Mesendoderm (in vitro differentiated cells): ENCODE measurements at regions not wholly inside any gene's neighbourhood (a gene's known extent, or its start where the extent isn't known, plus 50 kb on each side); places are given as distances from the start of the nearest gene placed in this dataset.
"Not testable (repeated sequence)": the region's sequence is repeated elsewhere in the genome, so short reads cannot be mapped to it uniquely, and the experiment has no call there.

ENCODE experiments used
- DNase-seq: peaks from one replicate; pipeline ENCODE4 v3.0.0; 2013
- H2AK5ac ChIP-seq: 2 replicates; pipeline ENCODE4 v1.6.1; 2013; ENCODE audit warnings: low read length, inconsistent platforms
- H2BK120ac ChIP-seq: 2 replicates; pipeline ENCODE4 v1.6.1; 2013; ENCODE audit warnings: low read depth, mild to moderate bottlenecking, low read length, moderate library complexity, mixed read lengths
- H2BK15ac ChIP-seq: replicated peaks from 2 replicates; pipeline ENCODE4 v1.6.1; 2013; ENCODE audit warnings: low read depth, mild to moderate bottlenecking, moderate library complexity
- H2BK5ac ChIP-seq: 2 replicates; pipeline ENCODE4 v1.6.1; 2013; ENCODE audit warnings: low read length, inconsistent platforms
- H3K18ac ChIP-seq: 2 replicates; pipeline ENCODE4 v1.6.1; 2013; ENCODE audit warnings: mild to moderate bottlenecking, low read length, mixed read lengths
- H3K23ac ChIP-seq: one replicate; pipeline ENCODE4 v1.6.1; 2013; ENCODE audit warnings: low read length
- H3K27ac ChIP-seq: 2 replicates; pipeline ENCODE4 v1.5.1; 2013; ENCODE audit warnings: low read depth, mild to moderate bottlenecking, inconsistent platforms, low read length, moderate library complexity
- H3K27me3 ChIP-seq: 2 replicates; pipeline ENCODE4 v1.6.1; 2013; ENCODE audit warnings: low read length, control low read depth, mild to moderate bottlenecking, inconsistent platforms; ENCODE audit not compliant: insufficient read depth, poor library complexity
- H3K36me3 ChIP-seq: 2 replicates; pipeline ENCODE4 v1.6.1; 2013; ENCODE audit warnings: low read length, inconsistent platforms; ENCODE audit not compliant: control insufficient read depth, insufficient read depth
- H3K4ac ChIP-seq: one replicate; pipeline ENCODE4 v1.6.1; 2013; ENCODE audit warnings: low read depth, mild to moderate bottlenecking, low read length, moderate library complexity
- H3K4me1 ChIP-seq: 2 replicates; pipeline ENCODE4 v1.6.1; 2013; ENCODE audit warnings: low read depth, low read length, inconsistent platforms; ENCODE audit not compliant: control insufficient read depth
- H3K4me2 ChIP-seq: 2 replicates; pipeline ENCODE4 v1.6.1; 2013; ENCODE audit warnings: low read length
- H3K4me3 ChIP-seq: 2 replicates; pipeline ENCODE4 v1.5.1; 2013; ENCODE audit warnings: mild to moderate bottlenecking, low read length
- H3K56ac ChIP-seq: one replicate; pipeline ENCODE4 v1.6.1; 2013; ENCODE audit warnings: low read length
- H3K79me1 ChIP-seq: 2 replicates; pipeline ENCODE4 v1.6.1; 2013; ENCODE audit warnings: low read length, inconsistent platforms
- H3K79me2 ChIP-seq: 2 replicates; pipeline ENCODE4 v1.6.1; 2013; ENCODE audit warnings: mild to moderate bottlenecking, low read length; ENCODE audit not compliant: control insufficient read depth, insufficient read depth
- H3K9ac ChIP-seq: 2 replicates; pipeline ENCODE4 v1.6.1; 2013; ENCODE audit warnings: low read length, inconsistent platforms
- H4K5ac ChIP-seq: one replicate; pipeline ENCODE4 v1.6.1; 2013; ENCODE audit warnings: low read length
- H4K8ac ChIP-seq: one replicate; pipeline ENCODE4 v1.6.1; 2013; ENCODE audit warnings: low read depth, mild to moderate bottlenecking, control low read depth, low read length, moderate library complexity
- WGBS: extraction: QIAGEN DNeasy Blood & Tissue Kit; methylation state at CpG from one replicate; pipeline ENCODE4 v1.1.7; 2013; ENCODE audit warnings: low lambda C conversion rate, missing lambda C conversion rate; ENCODE audit not compliant: insufficient coverage; ENCODE audit errors: extremely low coverage; 5-methylcytosine and 5-hydroxymethylcytosine counted together

DNA sequence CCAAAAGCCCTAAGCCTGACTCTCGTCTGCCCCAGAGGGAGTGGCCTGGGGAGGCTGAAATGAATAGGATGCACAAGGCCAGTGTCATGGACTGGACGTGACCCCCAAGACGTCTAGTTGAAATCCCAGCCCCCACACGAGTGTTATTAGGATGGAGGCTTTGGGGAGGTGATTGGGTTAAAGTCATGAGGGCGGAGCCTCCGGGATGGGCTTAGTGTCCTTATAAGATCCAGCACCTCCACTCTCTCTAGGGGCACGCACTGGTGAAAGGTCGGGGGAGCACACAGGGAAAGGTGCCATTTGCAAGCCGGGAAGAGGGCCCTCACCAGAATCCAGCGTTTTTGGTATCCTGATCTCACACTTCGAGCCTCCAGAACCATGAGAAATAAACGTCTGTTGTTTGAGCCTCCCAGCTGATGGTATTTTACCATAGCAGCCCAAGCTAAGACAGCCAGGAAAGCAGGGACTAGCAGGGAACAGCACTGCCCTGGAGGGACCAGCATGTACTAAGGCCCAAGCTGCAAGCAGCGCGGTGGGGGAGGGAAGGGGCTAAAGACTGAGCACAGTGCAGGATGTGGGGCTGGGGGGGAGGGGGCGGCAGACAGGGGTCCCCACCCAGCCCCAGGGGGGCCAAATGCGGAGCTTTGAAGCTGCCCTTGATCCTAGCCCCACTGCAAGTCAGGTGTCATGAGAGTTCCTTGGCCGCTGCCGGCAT lies 78.3 kb upstream of the NCOR2 start:
- Histone ChIP-seq H3K36me3 (no peaks in the 10 kb centered on the region), H2BK120ac (no peak overlapping the region), H4K8ac (no peak overlapping the region), H3K9ac (no peak overlapping the region), H3K4ac (no peak overlapping the region), H4K5ac (no peak overlapping the region), H3K23ac (no peak overlapping the region), H2BK5ac (no peak overlapping the region), H3K18ac (no peak overlapping the region), H3K4me3 (no peak overlapping the region), H2AK5ac (no peak overlapping the region), H3K27me3 (no peaks in the 10 kb centered on the region), H3K56ac (no peak overlapping the region), H2BK15ac (no peak overlapping the region), H3K27ac (no peak overlapping the region), H3K79me2 (no peaks in the 10 kb centered on the region), H3K4me2 (no peak overlapping the region), H3K79me1 (no peaks in the 10 kb centered on the region), H3K4me1 (no peaks in the 10 kb centered on the region)
- WGBS: no CpG with 5 or more reads among the region's 18 CpGs
- DNase-seq: no peak

DNA sequence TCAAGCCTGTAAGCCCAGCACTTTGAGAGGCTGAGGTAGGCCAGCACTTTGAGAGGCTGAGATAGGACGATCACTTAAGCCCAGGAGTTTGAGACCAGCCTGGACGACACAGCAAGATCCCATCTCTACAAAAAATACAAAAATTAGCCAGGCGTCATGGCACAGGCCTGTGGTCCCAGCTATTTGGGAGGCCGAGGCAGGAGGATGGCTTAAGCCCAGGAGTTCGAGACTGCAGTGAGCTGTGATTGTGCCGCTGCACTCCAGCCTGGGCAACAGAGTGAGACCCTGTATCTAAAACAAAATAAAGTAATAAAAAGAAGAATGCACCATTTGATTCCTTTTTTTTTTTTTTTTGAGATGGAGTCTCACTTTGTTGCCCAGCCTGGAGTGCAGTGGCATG lies 76.4 kb upstream of the NCOR2 start:
- no CpG with 5 or more reads among the region's 6 CpGs for WGBS
- not testable (repeated sequence) for H3K4me3 ChIP-seq, H3K27me3 ChIP-seq, H4K8ac ChIP-seq, H3K4ac ChIP-seq, H3K36me3 ChIP-seq, H3K23ac ChIP-seq, H4K5ac ChIP-seq, H3K79me1 ChIP-seq, H2BK120ac ChIP-seq, H2BK15ac ChIP-seq, H2BK5ac ChIP-seq, H3K4me2 ChIP-seq, DNase-seq, H3K4me1 ChIP-seq, H2AK5ac ChIP-seq, H3K56ac ChIP-seq, H3K18ac ChIP-seq, H3K9ac ChIP-seq, H3K27ac ChIP-seq, H3K79me2 ChIP-seq

DNA sequence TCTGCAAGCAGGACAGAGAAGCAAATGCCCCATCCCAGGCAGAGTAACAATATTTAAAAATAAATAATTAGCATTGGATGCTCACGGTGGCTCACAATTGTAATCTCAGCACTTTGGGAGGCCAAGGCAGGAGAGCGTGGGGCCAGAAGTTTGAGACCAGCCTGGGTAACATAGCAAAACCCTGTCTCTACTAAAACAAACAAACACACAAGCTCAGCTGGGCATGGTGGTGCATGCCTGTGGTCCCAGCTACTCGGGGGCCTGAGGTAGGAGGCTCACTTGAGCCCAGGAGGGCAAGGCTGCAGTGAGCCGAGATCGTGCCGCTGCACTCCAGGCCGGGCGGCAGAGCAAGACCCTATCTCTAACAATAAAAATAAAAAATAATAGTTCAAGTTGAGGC lies 74.7 kb upstream of the NCOR2 start:
- H4K8ac ChIP-seq: no peak overlapping the region
- WGBS: no CpG with 5 or more reads among the region's 8 CpGs
- H3K27me3 ChIP-seq: no peaks in the 10 kb centered on the region
- no peak overlapping the region for H2BK15ac ChIP-seq
- no peak overlapping the region for H3K4me3 ChIP-seq
- H3K56ac ChIP-seq: no peak overlapping the region
- no peak overlapping the region for H2BK5ac ChIP-seq
- no peak overlapping the region for H4K5ac ChIP-seq
- no peak overlapping the region for H3K9ac ChIP-seq
- H3K4ac ChIP-seq: no peak overlapping the region
- DNase-seq: no peak
- H2AK5ac ChIP-seq: no peak overlapping the region
- H3K79me2 ChIP-seq: no peaks in the 10 kb centered on the region
- no peak overlapping the region for H2BK120ac ChIP-seq
- no peak overlapping the region for H3K4me2 ChIP-seq
- H3K23ac ChIP-seq: no peak overlapping the region
- H3K36me3 ChIP-seq: no peaks in the 10 kb centered on the region
- no peaks in the 10 kb centered on the region for H3K79me1 ChIP-seq
- no peaks in the 10 kb centered on the region for H3K4me1 ChIP-seq
- no peak overlapping the region for H3K18ac ChIP-seq
- H3K27ac ChIP-seq: no peak overlapping the region

DNA sequence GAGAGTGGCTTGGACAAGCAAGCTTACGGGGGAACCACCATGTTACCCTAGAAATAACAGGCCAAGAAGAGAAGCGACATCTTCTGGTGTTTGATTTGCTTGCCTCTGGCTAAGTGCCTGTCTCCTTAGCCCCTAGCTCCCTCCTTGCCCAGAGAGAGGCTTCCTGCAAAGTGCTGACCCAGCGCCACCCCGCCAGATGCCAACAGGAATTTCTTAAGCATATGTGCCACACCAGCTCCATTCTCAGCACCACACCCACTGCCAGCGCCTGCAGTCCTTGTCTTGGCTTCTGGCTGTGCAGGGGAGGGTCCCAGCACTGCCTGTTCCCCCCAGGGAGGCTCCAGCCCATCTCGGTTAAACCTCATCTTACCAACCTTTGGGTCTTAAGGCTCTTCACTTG lies 74.2 kb upstream of the NCOR2 start:
- Histone ChIP-seq H3K23ac (no peak overlapping the region), H2BK120ac (no peak overlapping the region), H3K4ac (no peak overlapping the region), H4K5ac (no peak overlapping the region), H3K56ac (no peak overlapping the region), H3K4me3 (no peak overlapping the region), H4K8ac (no peak overlapping the region), H3K27ac (no peak overlapping the region), H3K79me1 (no peaks in the 10 kb centered on the region), H3K9ac (no peak overlapping the region), H2BK5ac (no peak overlapping the region), H2BK15ac (no peak overlapping the region), H3K18ac (no peak overlapping the region), H3K79me2 (no peaks in the 10 kb centered on the region), H3K4me1 (no peaks in the 10 kb centered on the region), H3K27me3 (no peaks in the 10 kb centered on the region), H2AK5ac (no peak overlapping the region), H3K36me3 (no peaks in the 10 kb centered on the region), H3K4me2 (no peak overlapping the region)
- DNase-seq: no peak
- WGBS: no CpG with 5 or more reads among the region's 6 CpGs

DNA sequence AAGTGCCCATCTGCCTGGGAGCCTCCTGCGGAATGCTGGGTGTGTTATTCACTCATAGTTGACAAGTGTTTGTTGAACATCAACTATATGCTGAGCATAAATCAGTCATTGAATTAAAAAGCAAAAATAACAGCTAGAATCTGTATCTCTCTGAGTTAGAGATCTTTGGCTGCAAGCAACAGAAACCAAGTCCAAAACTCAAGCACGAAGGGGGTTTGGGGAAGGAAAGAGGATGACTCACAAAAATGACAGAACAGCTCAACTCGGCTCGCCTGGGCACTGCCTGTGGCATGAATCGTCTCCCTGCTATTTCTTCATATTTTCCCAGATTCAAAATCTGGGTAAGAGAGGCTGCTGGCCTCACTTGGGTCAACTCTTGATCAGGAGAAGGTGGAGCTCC lies 72.6 kb upstream of the NCOR2 start:
- no peak overlapping the region for H4K5ac ChIP-seq
- H3K18ac ChIP-seq: no peak overlapping the region
- H3K4me1 ChIP-seq: no peaks in the 10 kb centered on the region
- no CpG with 5 or more reads among the region's 5 CpGs for WGBS
- H3K23ac ChIP-seq: no peak overlapping the region
- no peak for DNase-seq
- H3K27me3 ChIP-seq: no peaks in the 10 kb centered on the region
- H3K9ac ChIP-seq: no peak overlapping the region
- no peak overlapping the region for H3K56ac ChIP-seq
- H3K4ac ChIP-seq: no peak overlapping the region
- H3K27ac ChIP-seq: no peak overlapping the region
- no peak overlapping the region for H4K8ac ChIP-seq
- H2BK5ac ChIP-seq: no peak overlapping the region
- no peaks in the 10 kb centered on the region for H3K79me1 ChIP-seq
- no peak overlapping the region for H2AK5ac ChIP-seq
- no peak overlapping the region for H3K4me2 ChIP-seq
- no peaks in the 10 kb centered on the region for H3K79me2 ChIP-seq
- no peak overlapping the region for H2BK120ac ChIP-seq
- no peaks in the 10 kb centered on the region for H3K36me3 ChIP-seq
- H3K4me3 ChIP-seq: no peak overlapping the region
- no peak overlapping the region for H2BK15ac ChIP-seq
